ENCODE measurements at regions not wholly inside any gene's neighbourhood (a gene's known extent, or its start where the extent isn't known, plus 50 kb on each side); places are given as distances from the start of the nearest gene placed in this dataset.
A peak's percentile ranks its signal among the peaks of the same experiment; 100 is the strongest.
"Not testable (repeated sequence)": the region's sequence is repeated elsewhere in the genome, so short reads cannot be mapped to it uniquely, and the experiment has no call there.

- no peaks in the 10 kb centered on the region for H4K20me1 ChIP-seq (ENCODE audit: low read depth)
- H3K4me3 ChIP-seq = no peak overlapping the region
- peaks cover 7% of the 10 kb centered on the region for H3K4me1 ChIP-seq
- no peaks in the 10 kb centered on the region for H3K79me2 ChIP-seq (ENCODE audit: low read depth)
- no peak overlapping the region for H3K9ac ChIP-seq
- no peaks in the 10 kb centered on the region for H3F3A ChIP-seq (ENCODE audit: low read depth)
- no peak for DNase-seq (ENCODE audit: low spot score)
- Mint-ChIP-seq H3K4me3 (no peak overlapping the region), H3K9me3 (no peaks in the 10 kb centered on the region), H3K4me1 (no peaks in the 10 kb centered on the region), H3K27me3 (ENCODE audit: insufficient read depth, low read depth) (peaks cover 3% of the 10 kb centered on the region), H3K27ac (peak overlapping the region; percentile 13), H3K36me3 (no peaks in the 10 kb centered on the region)
- no peak overlapping the region for H3K4me2 ChIP-seq
- no peak for TF ChIP-seq EZH2 (IDR thresholded peaks at IDR 0.05)
- TF ChIP-seq, protein P1, sequence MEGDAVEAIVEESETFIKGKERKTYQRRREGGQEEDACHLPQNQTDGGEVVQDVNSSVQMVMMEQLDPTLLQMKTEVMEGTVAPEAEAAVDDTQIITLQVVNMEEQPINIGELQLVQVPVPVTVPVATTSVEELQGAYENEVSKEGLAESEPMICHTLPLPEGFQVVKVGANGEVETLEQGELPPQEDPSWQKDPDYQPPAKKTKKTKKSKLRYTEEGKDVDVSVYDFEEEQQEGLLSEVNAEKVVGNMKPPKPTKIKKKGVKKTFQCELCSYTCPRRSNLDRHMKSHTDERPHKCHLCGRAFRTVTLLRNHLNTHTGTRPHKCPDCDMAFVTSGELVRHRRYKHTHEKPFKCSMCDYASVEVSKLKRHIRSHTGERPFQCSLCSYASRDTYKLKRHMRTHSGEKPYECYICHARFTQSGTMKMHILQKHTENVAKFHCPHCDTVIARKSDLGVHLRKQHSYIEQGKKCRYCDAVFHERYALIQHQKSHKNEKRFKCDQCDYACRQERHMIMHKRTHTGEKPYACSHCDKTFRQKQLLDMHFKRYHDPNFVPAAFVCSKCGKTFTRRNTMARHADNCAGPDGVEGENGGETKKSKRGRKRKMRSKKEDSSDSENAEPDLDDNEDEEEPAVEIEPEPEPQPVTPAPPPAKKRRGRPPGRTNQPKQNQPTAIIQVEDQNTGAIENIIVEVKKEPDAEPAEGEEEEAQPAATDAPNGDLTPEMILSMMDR (IDR thresholded peaks at IDR 0.05) = no peak
- TF ChIP-seq EZH2phosphoT487 (IDR thresholded peaks at IDR 0.05) = no peak
- H3K9me3 ChIP-seq (ENCODE audit: low read depth) = no peaks in the 10 kb centered on the region
- no peaks in the 10 kb centered on the region for H3K27me3 ChIP-seq
- no peak overlapping the region for H3K27ac ChIP-seq
- H2AFZ ChIP-seq (replicated peaks) = no peak overlapping the region
- H3K36me3 ChIP-seq = no peaks in the 10 kb centered on the region
These were observed 190.4 kb downstream of the MC4R start for GRCh38 chr18:60182223-60182622.

- Histone ChIP-seq H3K4me3 (no peak overlapping the region), H3K4me1 (peaks cover 7% of the 10 kb centered on the region), H3F3A (ENCODE audit: low read depth) (no peaks in the 10 kb centered on the region), H3K9me3 (ENCODE audit: low read depth) (no peaks in the 10 kb centered on the region), H2AFZ (replicated peaks) (no peak overlapping the region), H3K9ac (no peak overlapping the region), H4K20me1 (ENCODE audit: low read depth) (no peaks in the 10 kb centered on the region), H3K36me3 (no peaks in the 10 kb centered on the region), H3K27me3 (no peaks in the 10 kb centered on the region), H3K79me2 (ENCODE audit: low read depth) (no peaks in the 10 kb centered on the region), H3K27ac (no peak overlapping the region), H3K4me2 (no peak overlapping the region)
- no peak for TF ChIP-seq EZH2phosphoT487 (IDR thresholded peaks at IDR 0.05)
- TF ChIP-seq EZH2 (IDR thresholded peaks at IDR 0.05) = no peak
- TF ChIP-seq, protein P1 (IDR thresholded peaks at IDR 0.05) = no peak
- H3K36me3 Mint-ChIP-seq = no peaks in the 10 kb centered on the region
- H3K27ac Mint-ChIP-seq = no peak overlapping the region
- H3K4me1 Mint-ChIP-seq = no peaks in the 10 kb centered on the region
- H3K27me3 Mint-ChIP-seq (ENCODE audit: insufficient read depth, low read depth) = peaks cover 4% of the 10 kb centered on the region
- no peaks in the 10 kb centered on the region for H3K9me3 Mint-ChIP-seq
- no peak overlapping the region for H3K4me3 Mint-ChIP-seq
- peak; percentile 41 for DNase-seq (ENCODE audit: low spot score)
These were observed 191.9 kb downstream of the MC4R start for GRCh38 chr18:60180671-60181070.

DNA sequence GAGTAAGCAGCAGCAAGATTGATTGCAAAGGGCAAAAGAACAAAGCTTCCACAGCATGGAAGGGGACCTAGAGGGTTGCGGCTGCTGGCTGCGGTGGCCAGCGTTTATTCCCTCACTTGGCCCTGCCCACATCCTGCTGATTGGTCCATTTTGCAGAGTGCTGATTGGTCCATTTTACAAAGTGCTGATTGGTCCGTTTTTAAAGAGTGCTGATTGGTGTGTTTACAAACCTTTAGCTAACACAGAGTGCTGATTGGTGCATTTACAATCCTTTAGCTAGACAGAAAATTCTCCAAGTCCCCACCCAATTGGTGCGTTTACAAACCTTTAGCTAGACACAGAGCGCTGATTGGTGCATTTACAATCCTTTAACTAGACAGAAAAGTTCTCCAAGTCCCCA, 194.4 kb downstream of the MC4R start:
- H4K20me1 ChIP-seq (ENCODE audit: low read depth); DNase-seq (ENCODE audit: low spot score); H3K9ac ChIP-seq; H3K9me3 ChIP-seq (ENCODE audit: low read depth); H3K36me3 ChIP-seq; H2AFZ ChIP-seq (replicated peaks); H3F3A ChIP-seq (ENCODE audit: low read depth); H3K4me1 ChIP-seq; H3K4me3 ChIP-seq; H3K4me1 Mint-ChIP-seq; H3K9me3 Mint-ChIP-seq; H3K79me2 ChIP-seq (ENCODE audit: low read depth); H3K27me3 ChIP-seq; H3K4me3 Mint-ChIP-seq; H3K27ac Mint-ChIP-seq; H3K36me3 Mint-ChIP-seq; H3K4me2 ChIP-seq; H3K27me3 Mint-ChIP-seq (ENCODE audit: insufficient read depth, low read depth); H3K27ac ChIP-seq: not testable (repeated sequence)

GRCh38 chr18:60176259-60176658, 196.3 kb downstream of the MC4R start:
- Mint-ChIP-seq H3K9me3 (no peaks in the 10 kb centered on the region), H3K4me1 (no peaks in the 10 kb centered on the region), H3K36me3 (no peaks in the 10 kb centered on the region), H3K4me3 (no peak overlapping the region), H3K27ac (no peak overlapping the region), H3K27me3 (ENCODE audit: insufficient read depth, low read depth) (peaks cover 2% of the 10 kb centered on the region)
- Histone ChIP-seq H3K4me2 (no peak overlapping the region), H3F3A (ENCODE audit: low read depth) (no peaks in the 10 kb centered on the region), H3K36me3 (no peaks in the 10 kb centered on the region), H3K4me1 (peaks cover 7% of the 10 kb centered on the region), H3K9me3 (ENCODE audit: low read depth) (no peaks in the 10 kb centered on the region), H3K4me3 (no peak overlapping the region), H3K9ac (no peak overlapping the region), H4K20me1 (ENCODE audit: low read depth) (no peaks in the 10 kb centered on the region), H3K27ac (no peak overlapping the region), H2AFZ (replicated peaks) (no peak overlapping the region), H3K79me2 (ENCODE audit: low read depth) (no peaks in the 10 kb centered on the region), H3K27me3 (no peaks in the 10 kb centered on the region)
- DNase-seq (ENCODE audit: low spot score) = no peak
- TF ChIP-seq, protein P1 (IDR thresholded peaks at IDR 0.05) = no peak
- TF ChIP-seq EZH2 (IDR thresholded peaks at IDR 0.05) (no peak), EZH2phosphoT487 (IDR thresholded peaks at IDR 0.05) (no peak)
